Mucosa of descending colon (tissue), 3 donors: ENCODE measurements at regions not wholly inside any gene's neighbourhood (a gene's known extent, or its start where the extent isn't known, plus 50 kb on each side); places are given as distances from the start of the nearest gene placed in this dataset.
A peak's percentile ranks its signal among the peaks of the same experiment; 100 is the strongest.

Source experiments
- ATAC-seq: fragments of 200-7000 bp; cut with Tn5 transposase; one replicate; pipeline ENCODE4 v1.9.1; 2020; ENCODE audit warnings: mild to moderate bottlenecking, moderate library complexity
- DNase-seq, 3 donors: peaks; one replicate each; pipeline ENCODE4 v3.0.0-alpha.2; 2020
- H3K36me3 ChIP-seq: fragments of 200-600 bp; one replicate; pipeline ENCODE4 v1.8.0; 2021; ENCODE audit warnings: low read depth, mild to moderate bottlenecking
- H3K4me1 ChIP-seq: fragments of 200-600 bp; one replicate; pipeline ENCODE4 v1.8.0; 2021; ENCODE audit warnings: low read depth, mild to moderate bottlenecking
- H3K4me3 ChIP-seq: fragments of 200-600 bp; one replicate; pipeline ENCODE4 v1.8.0; 2021; ENCODE audit warnings: mild to moderate bottlenecking
- H3K9me3 ChIP-seq: fragments of 200-600 bp; one replicate; pipeline ENCODE4 v1.8.0; 2021; ENCODE audit warnings: mild to moderate bottlenecking
- intact Hi-C, 2 donors: fragments of 100-400 bp; cut with DNase I in 1 of 2; cut with micrococcal nuclease in 1 of 2; formaldehyde crosslinking; loops; one replicate each; pipeline versions ENCODE4 v1.11.0 to v1.11.1; 2022; cut with DNase I, micrococcal nuclease
- TF ChIP-seq, protein P1 (sequence below): fragments of 200-600 bp; IDR thresholded peaks from one replicate; pipeline ENCODE4 v1.8.0; 2022; ENCODE audit warnings: antibody characterized with exemption, mild to moderate bottlenecking
- donor health status: DM: no; HTN: no; CAD: no; lungs with moderate emphysema.
- donor health status: DM: no; HTN: no; CAD: no.
- donor health status: DM: no; HTN: yes; CAD: no.

- intact Hi-C loops, result no loop called here
- Histone ChIP-seq H3K36me3 (no peaks in the 10 kb centered on the region), H3K4me3 (no peak overlapping the region), H3K4me1 (no peaks in the 10 kb centered on the region), H3K9me3 (no peaks in the 10 kb centered on the region)
- DNase-seq (peak in 2 of 3 donors; percentile 55 to 57), ATAC-seq (peak; percentile 92)
- TF ChIP-seq, protein P1, sequence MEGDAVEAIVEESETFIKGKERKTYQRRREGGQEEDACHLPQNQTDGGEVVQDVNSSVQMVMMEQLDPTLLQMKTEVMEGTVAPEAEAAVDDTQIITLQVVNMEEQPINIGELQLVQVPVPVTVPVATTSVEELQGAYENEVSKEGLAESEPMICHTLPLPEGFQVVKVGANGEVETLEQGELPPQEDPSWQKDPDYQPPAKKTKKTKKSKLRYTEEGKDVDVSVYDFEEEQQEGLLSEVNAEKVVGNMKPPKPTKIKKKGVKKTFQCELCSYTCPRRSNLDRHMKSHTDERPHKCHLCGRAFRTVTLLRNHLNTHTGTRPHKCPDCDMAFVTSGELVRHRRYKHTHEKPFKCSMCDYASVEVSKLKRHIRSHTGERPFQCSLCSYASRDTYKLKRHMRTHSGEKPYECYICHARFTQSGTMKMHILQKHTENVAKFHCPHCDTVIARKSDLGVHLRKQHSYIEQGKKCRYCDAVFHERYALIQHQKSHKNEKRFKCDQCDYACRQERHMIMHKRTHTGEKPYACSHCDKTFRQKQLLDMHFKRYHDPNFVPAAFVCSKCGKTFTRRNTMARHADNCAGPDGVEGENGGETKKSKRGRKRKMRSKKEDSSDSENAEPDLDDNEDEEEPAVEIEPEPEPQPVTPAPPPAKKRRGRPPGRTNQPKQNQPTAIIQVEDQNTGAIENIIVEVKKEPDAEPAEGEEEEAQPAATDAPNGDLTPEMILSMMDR, result no peak
Measured at GRCh38 chr11:114774599-114775361, 96.5 kb downstream of the NXPE2 start.

GRCh38 chr11:114775875-114776621, 97.7 kb downstream of the NXPE2 start:
- Histone ChIP-seq H3K4me1 (no peaks in the 10 kb centered on the region), H3K36me3 (no peaks in the 10 kb centered on the region), H3K9me3 (no peaks in the 10 kb centered on the region), H3K4me3 (no peak overlapping the region)
- TF ChIP-seq, protein P1, result no peak
- peak in 1 of 3 donors; percentile 43 for DNase-seq
- intact Hi-C loops, result no loop called here
- ATAC-seq, result no peak

DNA sequence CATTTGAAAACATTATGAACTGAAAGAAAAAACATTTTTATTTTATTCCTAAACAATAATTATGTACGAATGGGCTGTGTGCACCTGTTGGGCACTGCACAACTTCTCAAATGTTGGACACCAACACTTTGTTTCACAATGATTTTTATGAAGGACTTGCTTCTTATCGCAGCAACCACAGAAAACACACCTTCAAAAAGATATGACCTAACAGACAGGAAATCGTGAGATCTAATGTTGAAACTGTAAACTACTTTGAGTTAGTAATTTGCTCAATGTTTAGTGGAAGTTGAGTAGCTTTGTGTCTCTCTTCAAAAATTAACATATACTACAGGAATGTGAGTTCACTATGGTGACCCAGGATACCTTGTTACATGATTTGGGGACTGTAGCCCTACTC, 98.6 kb downstream of the NXPE2 start:
- DNase-seq, result no peak
- no peak overlapping the region for H3K4me3 ChIP-seq
- H3K9me3 ChIP-seq, result no peaks in the 10 kb centered on the region
- H3K36me3 ChIP-seq, result no peaks in the 10 kb centered on the region
- intact Hi-C loops, result no loop called here
- no peaks in the 10 kb centered on the region for H3K4me1 ChIP-seq
- no peak for ATAC-seq
- TF ChIP-seq, protein P1, result no peak

GRCh38 chr11:114779189-114779588, 100.9 kb downstream of the NXPE2 start:
- H3K4me1 ChIP-seq, result peaks cover 13% of the 10 kb centered on the region
- ATAC-seq (no peak), DNase-seq (no peak)
- intact Hi-C loops, result no loop called here
- no peaks in the 10 kb centered on the region for H3K9me3 ChIP-seq
- TF ChIP-seq, protein P1, result no peak
- H3K4me3 ChIP-seq, result no peak overlapping the region
- no peaks in the 10 kb centered on the region for H3K36me3 ChIP-seq

DNA sequence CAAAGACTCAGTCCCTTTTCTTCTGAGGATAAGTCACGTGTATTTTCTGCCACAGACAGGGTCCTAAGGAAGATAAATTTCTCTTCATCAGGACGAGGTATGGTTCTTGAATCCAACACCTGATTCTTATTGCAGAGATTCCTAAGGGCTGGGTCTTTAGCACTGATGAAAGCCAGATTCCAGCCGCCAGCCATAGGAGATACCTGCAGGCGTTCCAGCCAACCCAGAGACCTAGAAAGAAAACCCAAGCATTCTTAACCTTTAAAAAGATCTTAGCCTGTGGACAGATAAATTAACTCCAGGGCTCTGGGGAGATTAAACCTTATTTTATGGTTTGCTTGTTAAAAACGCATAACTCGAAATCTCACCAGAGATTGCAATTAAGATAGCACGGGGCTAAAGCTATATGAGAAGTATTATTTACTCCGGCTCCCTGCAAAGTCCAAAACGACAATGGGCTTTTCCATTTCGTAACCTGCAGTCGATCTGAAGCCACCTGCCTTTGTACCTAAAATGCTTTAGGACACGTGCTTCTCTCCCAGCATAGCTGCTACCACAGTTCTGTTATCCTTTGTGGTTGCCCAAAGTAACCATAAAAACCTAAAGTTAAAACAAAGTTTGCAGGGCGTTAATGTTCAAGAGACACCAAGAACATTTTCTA, 104.5 kb downstream of the NXPE2 start:
- ATAC-seq (peak; percentile 11), DNase-seq (no peak)
- TF ChIP-seq, protein P1, result no peak
- Histone ChIP-seq H3K9me3 (no peaks in the 10 kb centered on the region), H3K36me3 (no peaks in the 10 kb centered on the region), H3K4me1 (peaks cover 16% of the 10 kb centered on the region), H3K4me3 (no peak overlapping the region)
- intact Hi-C loops, result no loop called here
